GM21447 (cell line): ENCODE measurements at regions not wholly inside any gene's neighbourhood (a gene's known extent, or its start where the extent isn't known, plus 50 kb on each side); places are given as distances from the start of the nearest gene placed in this dataset.
"Not testable (repeated sequence)": the region's sequence is repeated elsewhere in the genome, so short reads cannot be mapped to it uniquely, and the experiment has no call there.

Experiments
- ATAC-seq: cut with Tn5 transposase; IDR thresholded peaks from one replicate; pipeline ENCODE4 v1.9.1; 2021; ENCODE audit not compliant: unreplicated experiment

GRCh38 chr3:17845026-17845812 lies 102.8 kb upstream of the TBC1D5 start:
- ATAC-seq: no peak

DNA sequence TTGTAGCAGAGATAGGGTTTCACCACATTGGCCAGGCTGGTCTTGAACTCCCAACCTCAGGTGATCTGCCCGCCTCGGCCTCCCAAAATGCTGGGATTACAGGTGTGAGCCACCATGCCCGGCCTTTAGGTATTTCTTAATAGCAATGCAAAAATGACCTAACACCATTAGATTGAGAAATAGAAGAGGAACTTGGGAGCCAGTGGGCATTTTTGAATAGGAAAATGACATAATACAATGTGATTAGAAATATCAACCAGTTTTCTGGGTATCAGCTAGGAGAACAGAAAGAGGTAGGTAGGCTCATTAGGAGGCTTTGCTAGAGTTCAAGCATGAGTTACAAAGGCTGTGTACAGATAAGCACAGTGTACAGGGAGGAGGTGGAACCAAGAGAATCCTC lies 101.8 kb upstream of the TBC1D5 start:
- ATAC-seq: no peak

DNA sequence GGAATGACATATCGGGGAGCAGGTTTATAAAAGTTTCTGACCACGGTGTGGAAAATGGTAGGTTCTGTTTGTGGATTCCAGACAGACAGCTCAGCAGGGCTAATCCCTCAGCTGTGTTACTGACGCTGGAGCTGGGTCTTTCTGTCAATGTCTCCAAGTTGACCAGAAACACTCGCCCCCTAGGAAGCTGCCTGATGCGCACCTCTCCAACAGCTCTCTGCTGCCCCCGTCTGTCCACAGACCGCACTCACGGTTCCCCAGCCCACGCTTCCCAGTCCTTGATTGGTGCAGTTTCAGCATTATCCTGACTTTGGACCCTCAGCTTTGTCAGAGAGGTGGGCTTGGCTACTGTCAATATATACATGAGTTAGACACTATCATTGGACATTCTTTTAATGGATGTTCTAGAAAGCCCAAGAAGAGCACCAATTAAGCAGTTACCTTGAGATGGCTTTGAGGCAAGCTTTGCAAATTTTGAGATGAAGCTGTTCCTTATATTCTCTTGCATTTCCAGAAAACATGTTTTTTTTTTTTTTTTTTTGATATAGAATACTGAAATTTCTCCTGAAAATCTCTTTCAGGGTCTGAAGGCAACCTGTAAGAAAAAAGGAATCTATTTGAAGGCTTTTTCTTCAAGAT lies 98.9 kb upstream of the TBC1D5 start:
- ATAC-seq: peak; percentile 92

- ATAC-seq: no peak
Observed at GRCh38 chr3:17840651-17841050, 98.2 kb upstream of the TBC1D5 start.

DNA sequence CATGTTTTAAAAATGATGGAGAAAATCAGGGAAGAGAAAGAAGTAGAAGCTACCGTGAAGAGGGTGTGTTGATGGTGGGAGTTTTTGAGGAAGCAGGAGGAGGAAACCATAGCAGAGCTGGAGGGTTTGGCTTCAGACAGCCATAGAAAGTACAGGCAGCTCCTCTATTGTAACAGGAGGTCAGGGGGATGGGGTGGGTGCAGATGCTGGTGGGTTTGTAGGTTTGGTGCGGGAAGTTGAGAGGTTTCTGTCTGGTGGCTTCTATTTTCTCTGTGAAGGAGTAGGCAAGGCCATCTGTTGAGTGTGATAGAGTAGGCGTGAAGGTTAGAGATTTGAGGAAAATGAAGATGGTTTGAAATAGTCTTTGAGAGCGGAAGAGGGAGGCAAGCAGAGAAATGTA lies 97.7 kb upstream of the TBC1D5 start:
- ATAC-seq: no peak

GRCh38 chr3:17836919-17837318 lies 94.5 kb upstream of the TBC1D5 start:
- no peak for ATAC-seq

DNA sequence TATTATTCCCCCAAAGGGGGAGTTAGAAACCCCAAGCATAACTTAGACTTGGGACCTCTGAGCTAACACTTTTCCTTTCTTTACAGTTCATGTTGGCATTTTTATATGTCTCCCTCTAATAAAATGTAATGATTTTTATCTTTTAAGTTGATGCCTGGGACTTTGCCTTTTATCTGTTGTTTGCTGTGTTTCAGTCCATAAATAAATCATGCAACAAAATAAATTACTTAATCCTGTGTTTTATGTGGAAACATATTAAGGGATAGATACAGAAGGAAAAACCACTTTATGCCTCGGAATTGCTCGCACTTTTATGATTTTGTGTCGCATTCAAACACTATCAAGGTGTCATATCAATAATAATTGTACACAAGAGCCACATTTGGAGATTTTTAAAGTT lies 93.7 kb upstream of the TBC1D5 start:
- no peak for ATAC-seq

- no peak for ATAC-seq
Observed at GRCh38 chr3:17833786-17834559, 91.5 kb upstream of the TBC1D5 start.

DNA sequence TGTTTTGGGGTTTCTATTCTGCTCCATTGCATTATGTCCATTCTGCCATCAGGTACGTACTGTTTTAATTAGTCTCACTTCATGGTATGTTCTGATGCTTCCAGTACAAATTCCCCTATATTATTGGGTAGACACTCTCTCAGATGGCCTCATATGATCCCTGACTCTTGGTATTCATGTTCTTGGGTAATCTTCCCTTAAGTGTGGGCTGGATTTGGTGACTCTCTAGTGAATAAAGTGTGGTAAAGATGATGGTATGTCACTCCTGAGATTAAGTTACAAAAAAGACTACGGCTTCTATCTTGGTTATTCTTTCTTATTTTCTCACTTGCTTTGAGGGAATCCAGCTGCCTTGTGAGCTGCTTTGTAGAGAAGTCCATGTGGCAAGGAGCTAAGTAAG lies 89.6 kb upstream of the TBC1D5 start:
- no peak for ATAC-seq

- no peak for ATAC-seq
Observed at GRCh38 chr3:17831366-17831765, 88.9 kb upstream of the TBC1D5 start.

- no peak for ATAC-seq
Observed at GRCh38 chr3:17830788-17831187, 88.4 kb upstream of the TBC1D5 start.

DNA sequence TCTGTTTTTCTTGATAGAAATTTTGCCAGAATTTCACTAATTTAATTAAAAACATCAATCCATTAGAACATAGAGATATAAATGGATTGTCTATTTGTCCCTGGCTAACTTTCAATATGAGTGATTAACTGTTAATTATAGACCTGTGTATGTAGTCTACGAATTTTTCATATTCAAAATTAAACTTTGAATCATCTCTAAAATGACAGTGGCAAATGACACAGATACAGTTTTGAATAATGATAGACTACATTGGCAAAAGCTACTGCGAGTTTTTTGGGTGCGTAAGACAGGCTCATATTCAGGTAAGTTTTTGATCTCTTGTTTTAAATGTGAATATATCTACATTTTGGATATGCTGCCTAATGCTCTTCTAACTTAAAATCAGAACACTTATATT lies 86.0 kb upstream of the TBC1D5 start:
- ATAC-seq: no peak

DNA sequence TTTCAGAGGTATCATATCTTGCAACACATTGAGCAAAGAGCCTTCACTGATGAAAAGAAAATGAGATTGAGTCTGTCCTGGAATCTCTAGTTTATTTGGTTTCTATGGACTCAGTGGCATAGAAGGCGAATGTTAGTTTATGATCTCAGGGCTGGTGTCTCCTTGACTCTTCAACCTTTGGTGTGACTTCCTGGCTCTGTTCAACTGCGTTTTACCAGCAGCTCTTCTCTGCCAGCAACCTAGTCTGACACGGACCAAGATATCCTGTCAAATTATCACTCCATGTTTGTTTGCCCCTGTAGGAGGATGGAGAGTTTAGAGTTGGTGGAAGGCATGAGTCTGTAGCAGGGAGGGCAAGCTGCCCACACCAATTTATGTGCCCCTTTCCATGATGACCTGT lies 82.9 kb upstream of the TBC1D5 start:
- ATAC-seq: no peak

DNA sequence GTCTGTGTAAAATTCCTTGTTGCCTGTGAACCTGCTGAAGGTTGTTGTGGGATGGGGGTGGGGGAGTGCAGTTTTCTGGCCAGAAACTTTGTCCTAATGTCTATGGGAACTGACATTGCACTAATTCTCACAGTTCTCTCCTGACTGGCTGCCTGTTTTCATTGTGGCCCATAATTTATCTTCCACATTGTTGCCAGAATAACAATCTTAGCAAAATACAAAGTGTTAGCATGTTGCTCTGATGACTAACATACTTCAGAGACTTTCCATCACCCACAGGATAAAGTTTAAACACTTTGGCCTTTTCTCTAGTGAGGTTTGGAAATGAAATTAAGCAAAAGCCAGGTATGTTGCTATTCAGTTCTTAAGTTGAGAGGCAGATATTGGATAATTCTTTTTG lies 81.4 kb upstream of the TBC1D5 start:
- ATAC-seq: no peak

DNA sequence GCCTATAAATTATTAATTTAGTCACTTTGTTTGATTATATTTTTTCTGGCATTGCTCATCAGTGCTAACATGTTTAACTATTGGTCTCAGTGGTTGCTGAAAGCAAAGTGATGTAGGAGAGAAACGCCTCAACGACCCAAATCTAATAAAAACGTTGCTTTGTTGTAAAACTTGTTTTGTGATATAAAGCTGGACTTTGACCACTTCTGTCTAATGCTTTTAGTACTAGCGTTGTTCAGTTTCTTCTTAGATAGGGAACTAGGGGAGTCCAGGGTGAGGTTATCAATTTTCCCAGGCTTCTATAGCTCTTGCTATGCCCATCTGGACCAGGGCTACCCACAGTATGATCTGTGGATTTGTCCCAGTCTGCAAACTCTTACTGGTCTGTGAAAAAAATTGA lies 80.6 kb upstream of the TBC1D5 start:
- no peak for ATAC-seq

DNA sequence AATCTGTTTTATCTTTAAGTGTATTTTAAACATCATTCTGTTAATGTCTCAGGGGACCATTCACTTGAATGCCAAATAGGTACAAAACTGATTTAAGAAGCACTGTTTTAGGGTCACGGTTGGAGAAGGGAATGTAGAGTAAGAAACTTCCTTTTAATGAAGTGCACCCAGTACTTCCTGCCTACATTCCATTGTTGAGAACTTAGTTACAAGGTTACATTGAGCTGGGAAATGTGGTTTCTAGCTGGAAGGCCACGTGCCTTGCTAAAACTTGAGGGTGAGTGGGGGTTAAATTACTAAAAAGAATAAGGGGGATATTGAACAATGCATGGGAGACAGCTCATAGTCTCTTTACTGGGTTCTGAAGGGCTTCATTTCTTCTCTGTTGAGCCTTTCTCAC lies 78.3 kb upstream of the TBC1D5 start:
- ATAC-seq: no peak

DNA sequence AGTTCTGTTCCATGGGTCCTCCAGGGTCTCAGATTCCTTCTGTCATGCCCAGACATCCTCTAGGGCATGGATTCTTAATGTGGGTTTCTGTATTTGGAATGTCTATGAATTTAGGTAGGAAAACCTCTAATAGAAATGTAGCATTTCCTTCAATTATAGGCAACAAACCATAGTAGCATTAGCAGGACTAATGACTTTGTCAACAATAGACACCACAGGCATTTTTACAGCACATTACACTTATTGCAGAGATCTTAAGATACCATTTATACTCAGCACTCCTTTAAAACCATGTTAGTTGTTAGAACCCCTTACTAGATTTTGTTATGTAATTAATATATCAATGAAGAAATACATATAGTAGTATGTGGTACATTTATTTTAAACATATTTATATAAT lies 77.8 kb upstream of the TBC1D5 start:
- ATAC-seq: no peak

DNA sequence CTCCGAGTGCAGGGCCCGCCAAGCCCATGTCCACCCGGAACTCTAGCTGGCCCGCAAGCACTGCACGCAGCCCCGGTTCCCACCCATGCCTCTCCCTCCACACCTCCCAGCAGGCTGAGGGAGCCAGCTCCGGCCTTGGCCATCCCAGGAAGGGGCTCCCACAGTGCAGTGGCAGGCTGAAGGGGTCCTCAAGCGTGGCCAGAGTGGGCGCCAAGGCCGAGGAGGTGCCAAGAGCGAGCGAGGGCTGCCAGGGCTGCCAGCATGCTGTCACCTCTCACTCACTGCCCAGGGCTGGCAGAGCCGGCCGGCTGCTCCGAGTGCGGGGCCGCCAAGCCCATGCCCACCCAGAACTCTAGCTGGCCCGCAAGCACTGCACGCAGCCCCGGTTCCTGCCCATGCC lies 75.5 kb upstream of the TBC1D5 start:
- not testable (repeated sequence) for ATAC-seq

DNA sequence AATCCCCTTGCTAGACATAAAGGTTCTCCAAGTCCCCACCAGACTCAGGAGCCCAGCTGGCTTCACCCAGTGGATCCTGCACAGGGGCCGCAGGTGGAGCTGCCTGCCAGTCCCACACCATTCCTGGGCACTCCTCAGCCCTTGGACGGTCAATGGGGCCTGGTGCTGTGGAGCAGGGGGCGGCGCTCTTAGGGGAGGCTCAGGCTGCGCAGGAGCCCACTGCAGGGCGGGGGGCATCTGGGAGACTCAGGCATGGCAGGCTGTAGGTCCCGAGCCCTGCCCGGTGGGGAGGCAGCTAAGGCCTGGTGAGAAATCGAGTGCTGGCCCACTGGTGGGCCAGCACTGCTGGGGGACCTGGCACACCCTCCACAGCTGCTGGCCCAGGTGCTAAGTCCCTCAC lies 75.1 kb upstream of the TBC1D5 start:
- no peak for ATAC-seq

DNA sequence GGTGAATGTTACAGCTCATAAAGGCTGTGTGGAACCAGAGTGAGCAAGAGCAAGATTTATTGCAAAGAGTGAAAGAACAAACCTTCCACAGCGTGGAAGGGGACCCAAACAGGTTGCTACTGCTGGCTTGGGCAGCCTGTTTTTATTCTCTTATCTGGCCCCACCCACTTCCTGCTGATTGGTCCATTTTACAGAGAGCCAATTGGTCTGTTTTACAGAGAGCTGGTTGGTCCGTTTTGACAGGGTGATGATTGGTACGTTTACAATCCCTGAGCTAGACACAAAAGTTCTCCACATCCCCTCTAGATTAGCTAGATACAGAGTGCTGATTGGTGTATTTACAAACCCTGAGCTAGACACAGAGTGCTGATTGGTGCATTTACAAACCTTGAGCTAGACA lies 74.4 kb upstream of the TBC1D5 start:
- not testable (repeated sequence) for ATAC-seq

GRCh38 chr3:17812328-17812727 lies 69.9 kb upstream of the TBC1D5 start:
- ATAC-seq: not testable (repeated sequence)

DNA sequence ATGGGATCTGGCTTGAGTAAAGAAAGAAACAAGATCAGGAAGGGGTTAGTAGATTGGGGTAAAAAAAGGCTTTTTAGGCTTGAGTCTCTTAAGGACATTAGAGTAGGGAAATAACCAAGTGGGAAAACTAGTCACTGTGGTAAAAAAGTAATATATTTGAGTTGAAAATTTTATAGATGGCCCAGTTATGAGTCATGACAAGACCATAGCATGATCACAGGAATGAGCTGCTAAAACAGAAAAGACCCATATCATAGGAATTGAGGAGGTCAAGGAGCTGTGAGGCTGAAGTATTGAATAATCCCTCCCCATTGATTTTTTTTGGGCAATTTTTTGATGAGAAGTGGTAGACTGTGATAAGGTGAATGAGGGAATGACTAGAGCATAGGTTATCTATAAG lies 69.2 kb upstream of the TBC1D5 start:
- no peak for ATAC-seq
